B cell (primary cell): ENCODE measurements at regions not wholly inside any gene's neighbourhood (a gene's known extent, or its start where the extent isn't known, plus 50 kb on each side); places are given as distances from the start of the nearest gene placed in this dataset.

Experiments
- CTCF ChIP-seq: fragments of 200-600 bp; IDR thresholded peaks from one replicate; pipeline ENCODE4 v1.8.0; 2022; ENCODE audit warnings: antibody characterized with exemption, mild to moderate bottlenecking
- EZH2 ChIP-seq: IDR thresholded peaks from 2 replicates; pipeline ENCODE4 v1.6.1; 2012; ENCODE audit warnings: borderline replicate concordance, low read depth, mild to moderate bottlenecking, moderate library complexity, low read length; ENCODE audit not compliant: insufficient read depth, poor library complexity, severe bottlenecking

GRCh38 chr5:114702731-114703130 lies 340.9 kb downstream of the KCNN2 start:
- TF ChIP-seq CTCF (no peak), EZH2 (no peak)
